ENCODE measurements at regions not wholly inside any gene's neighbourhood (a gene's known extent, or its start where the extent isn't known, plus 50 kb on each side); places are given as distances from the start of the nearest gene placed in this dataset.

GRCh38 chr18:56393870-56394269 lies 244.5 kb downstream of the TXNL1 start:
- H3K36me3 ChIP-seq (replicated peaks; ENCODE audit: control insufficient read depth, insufficient read depth, low read length), result no peaks in the 10 kb centered on the region
- no peak for DNase-seq
- H3K27me3 ChIP-seq (ENCODE audit: control insufficient read depth, insufficient read depth, low read length), result no peaks in the 10 kb centered on the region
- H3K4me3 ChIP-seq (ENCODE audit: insufficient read depth, low read depth, low read length), result no peak overlapping the region

- Histone ChIP-seq H3K27me3 (ENCODE audit: control insufficient read depth, insufficient read depth, low read length) (no peaks in the 10 kb centered on the region), H3K4me3 (ENCODE audit: insufficient read depth, low read depth, low read length) (no peak overlapping the region), H3K36me3 (replicated peaks; ENCODE audit: control insufficient read depth, insufficient read depth, low read length) (no peaks in the 10 kb centered on the region)
- no peak for DNase-seq
Observed at GRCh38 chr18:56391931-56392590, 246.3 kb downstream of the TXNL1 start.

GRCh38 chr18:56390626-56391025 lies 247.8 kb downstream of the TXNL1 start:
- Histone ChIP-seq H3K4me3 (ENCODE audit: insufficient read depth, low read depth, low read length) (no peak overlapping the region), H3K36me3 (replicated peaks; ENCODE audit: control insufficient read depth, insufficient read depth, low read length) (no peaks in the 10 kb centered on the region), H3K27me3 (ENCODE audit: control insufficient read depth, insufficient read depth, low read length) (no peaks in the 10 kb centered on the region)
- DNase-seq, result no peak

GRCh38 chr18:56389190-56389589 lies 249.2 kb downstream of the TXNL1 start:
- no peak for DNase-seq
- no peaks in the 10 kb centered on the region for H3K36me3 ChIP-seq (replicated peaks; ENCODE audit: control insufficient read depth, insufficient read depth, low read length)
- no peaks in the 10 kb centered on the region for H3K27me3 ChIP-seq (ENCODE audit: control insufficient read depth, insufficient read depth, low read length)
- no peak overlapping the region for H3K4me3 ChIP-seq (ENCODE audit: insufficient read depth, low read depth, low read length)

- Histone ChIP-seq H3K4me3 (ENCODE audit: insufficient read depth, low read depth, low read length) (no peak overlapping the region), H3K27me3 (ENCODE audit: control insufficient read depth, insufficient read depth, low read length) (no peaks in the 10 kb centered on the region), H3K36me3 (replicated peaks; ENCODE audit: control insufficient read depth, insufficient read depth, low read length) (no peaks in the 10 kb centered on the region)
- DNase-seq, result no peak
Observed at GRCh38 chr18:56388571-56388970, 249.8 kb downstream of the TXNL1 start.

- H3K27me3 ChIP-seq (ENCODE audit: control insufficient read depth, insufficient read depth, low read length), result no peaks in the 10 kb centered on the region
- no peak for DNase-seq
- H3K4me3 ChIP-seq (ENCODE audit: insufficient read depth, low read depth, low read length), result no peak overlapping the region
- H3K36me3 ChIP-seq (replicated peaks; ENCODE audit: control insufficient read depth, insufficient read depth, low read length), result no peaks in the 10 kb centered on the region
Observed at GRCh38 chr18:56386856-56387255, 251.5 kb downstream of the TXNL1 start.

- no peaks in the 10 kb centered on the region for H3K36me3 ChIP-seq (replicated peaks; ENCODE audit: control insufficient read depth, insufficient read depth, low read length)
- DNase-seq, result no peak
- H3K4me3 ChIP-seq (ENCODE audit: insufficient read depth, low read depth, low read length), result no peak overlapping the region
- no peaks in the 10 kb centered on the region for H3K27me3 ChIP-seq (ENCODE audit: control insufficient read depth, insufficient read depth, low read length)
Observed at GRCh38 chr18:56383349-56383748, 255.0 kb downstream of the TXNL1 start.

- H3K27me3 ChIP-seq (ENCODE audit: control insufficient read depth, insufficient read depth, low read length), result no peaks in the 10 kb centered on the region
- no peak for DNase-seq
- no peaks in the 10 kb centered on the region for H3K36me3 ChIP-seq (replicated peaks; ENCODE audit: control insufficient read depth, insufficient read depth, low read length)
Observed at GRCh38 chr18:56382541-56382940, 255.9 kb downstream of the TXNL1 start.

GRCh38 chr18:56381196-56381595 lies 257.2 kb downstream of the TXNL1 start:
- Histone ChIP-seq H3K36me3 (replicated peaks; ENCODE audit: control insufficient read depth, insufficient read depth, low read length) (no peaks in the 10 kb centered on the region), H3K27me3 (ENCODE audit: control insufficient read depth, insufficient read depth, low read length) (no peaks in the 10 kb centered on the region), H3K4me3 (ENCODE audit: insufficient read depth, low read depth, low read length) (no peak overlapping the region)
- DNase-seq, result no peak

More at GRCh38 chr18:56382541-56382940, 255.9 kb downstream of the TXNL1 start:
- no peak overlapping the region for H3K4me3 ChIP-seq (ENCODE audit: insufficient read depth, low read depth, low read length)

- H3K27me3 ChIP-seq (ENCODE audit: control insufficient read depth, insufficient read depth, low read length), result no peaks in the 10 kb centered on the region
- H3K36me3 ChIP-seq (replicated peaks; ENCODE audit: control insufficient read depth, insufficient read depth, low read length), result no peaks in the 10 kb centered on the region
- no peak for DNase-seq
Observed at GRCh38 chr18:56380685-56381084, 257.7 kb downstream of the TXNL1 start.

GRCh38 chr18:56379256-56379655 lies 259.1 kb downstream of the TXNL1 start:
- no peaks in the 10 kb centered on the region for H3K36me3 ChIP-seq (replicated peaks; ENCODE audit: control insufficient read depth, insufficient read depth, low read length)
- H3K4me3 ChIP-seq (ENCODE audit: insufficient read depth, low read depth, low read length), result no peak overlapping the region
- no peak for DNase-seq
- no peaks in the 10 kb centered on the region for H3K27me3 ChIP-seq (ENCODE audit: control insufficient read depth, insufficient read depth, low read length)

More at GRCh38 chr18:56380685-56381084, 257.7 kb downstream of the TXNL1 start:
- H3K4me3 ChIP-seq (ENCODE audit: insufficient read depth, low read depth, low read length), result no peak overlapping the region

- no peak for DNase-seq
- Histone ChIP-seq H3K27me3 (ENCODE audit: control insufficient read depth, insufficient read depth, low read length) (no peaks in the 10 kb centered on the region), H3K4me3 (ENCODE audit: insufficient read depth, low read depth, low read length) (no peak overlapping the region), H3K36me3 (replicated peaks; ENCODE audit: control insufficient read depth, insufficient read depth, low read length) (no peaks in the 10 kb centered on the region)
Observed at GRCh38 chr18:56377231-56377630, 261.2 kb downstream of the TXNL1 start.

GRCh38 chr18:56374007-56374655 lies 264.3 kb downstream of the TXNL1 start:
- no peak for DNase-seq
- H3K27me3 ChIP-seq (ENCODE audit: control insufficient read depth, insufficient read depth, low read length), result no peaks in the 10 kb centered on the region
- no peaks in the 10 kb centered on the region for H3K36me3 ChIP-seq (replicated peaks; ENCODE audit: control insufficient read depth, insufficient read depth, low read length)
- H3K4me3 ChIP-seq (ENCODE audit: insufficient read depth, low read depth, low read length), result no peak overlapping the region

GRCh38 chr18:56373601-56374000 lies 264.8 kb downstream of the TXNL1 start:
- no peak overlapping the region for H3K4me3 ChIP-seq (ENCODE audit: insufficient read depth, low read depth, low read length)
- DNase-seq, result no peak
- H3K27me3 ChIP-seq (ENCODE audit: control insufficient read depth, insufficient read depth, low read length), result no peaks in the 10 kb centered on the region
- H3K36me3 ChIP-seq (replicated peaks; ENCODE audit: control insufficient read depth, insufficient read depth, low read length), result no peaks in the 10 kb centered on the region

- H3K36me3 ChIP-seq (replicated peaks; ENCODE audit: control insufficient read depth, insufficient read depth, low read length), result no peaks in the 10 kb centered on the region
Observed at GRCh38 chr18:56368066-56368465, 270.3 kb downstream of the TXNL1 start.

More at GRCh38 chr18:56368066-56368465, 270.3 kb downstream of the TXNL1 start:
- Histone ChIP-seq H3K27me3 (ENCODE audit: control insufficient read depth, insufficient read depth, low read length) (no peaks in the 10 kb centered on the region), H3K4me3 (ENCODE audit: insufficient read depth, low read depth, low read length) (no peak overlapping the region)
- no peak for DNase-seq

All from H7 (cell line).